Heart left ventricle (tissue), 13 donors: ENCODE measurements at regions not wholly inside any gene's neighbourhood (a gene's known extent, or its start where the extent isn't known, plus 50 kb on each side); places are given as distances from the start of the nearest gene placed in this dataset.

Experiments used
- CTCF ChIP-seq, 12 donors: fragments of 200-600 bp; sonication (generic) in 4 of 12; IDR thresholded peaks; one replicate each; pipeline versions ENCODE4 v1.5.0 to v1.8.0; 2018 to 2022; ENCODE audit warnings: antibody characterized with exemption in 12 of 12, mild to moderate bottlenecking in 5 of 12
- POLR2A ChIP-seq, 2 donors: fragments of 450-650 bp; IDR thresholded peaks; one replicate each; pipeline ENCODE4 v1.6.1; 2017; ENCODE audit warnings: antibody characterized with exemption in 2 of 2, mild to moderate bottlenecking in 2 of 2, moderate library complexity in 2 of 2
- donor health status: ischemic (EF 13 %, LVEDD 7.1; RV severe dilation, severe dysfunction).
- donor health status: DM: no; HTN: yes; CAD: no.
- donor health status: DM: no; HTN: no; CAD: no.
- donor health status: ischemic (EF 25% LVEDD 6.9; RV normal size, moderate dysfunction).
- donor health status: ischemic (EF 25% LVEDD 5.7; RV mildly dilated, moderate dysfunction).
- donor health status: ischemic (EF 35%, LVEDD 5.7; RV mildly dilated, moderate dysfunction).
- donor health status: nonischemic (EF 11% LVEDD 7.7; RV severe dilation, severe dysfunction).
- donor health status: DM: yes; HTN: yes; CAD: no.
- donor health status: PGD.
- donor health status: ischemic (EF 29% LVEDD 5.4; RV normal size, mild dysfunction).
- donor health status: nonischemic (EF 23%, LVEDD 6.1; RV moderate dilation, normal function).

DNA sequence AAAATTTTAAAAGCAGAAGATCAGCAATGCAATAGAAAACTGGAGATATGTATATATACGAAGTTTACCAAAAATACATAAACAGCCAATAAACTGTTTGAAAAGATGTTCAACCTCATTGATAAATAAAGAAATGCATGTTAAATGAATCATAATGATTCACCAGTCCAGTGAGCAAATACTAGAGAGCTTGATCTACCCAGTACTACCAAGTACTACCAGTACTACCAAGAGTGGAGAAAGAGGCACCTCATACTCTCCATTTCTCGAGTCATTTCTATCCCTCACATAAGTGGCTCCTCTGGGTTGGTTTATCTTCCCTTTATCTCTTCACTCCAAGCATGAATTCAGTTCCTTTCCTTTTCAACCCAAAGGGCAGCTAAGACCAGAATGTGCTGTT, 138.9 kb downstream of the MREG start:
- TF ChIP-seq CTCF (IDR thresholded peaks at IDR 0.05): no peak
- TF ChIP-seq POLR2A (IDR thresholded peaks at IDR 0.05): no peak
